ENCODE measurements at regions not wholly inside any gene's neighbourhood (a gene's known extent, or its start where the extent isn't known, plus 50 kb on each side); places are given as distances from the start of the nearest gene placed in this dataset.
"Not testable (repeated sequence)": the region's sequence is repeated elsewhere in the genome, so short reads cannot be mapped to it uniquely, and the experiment has no call there.

DNA sequence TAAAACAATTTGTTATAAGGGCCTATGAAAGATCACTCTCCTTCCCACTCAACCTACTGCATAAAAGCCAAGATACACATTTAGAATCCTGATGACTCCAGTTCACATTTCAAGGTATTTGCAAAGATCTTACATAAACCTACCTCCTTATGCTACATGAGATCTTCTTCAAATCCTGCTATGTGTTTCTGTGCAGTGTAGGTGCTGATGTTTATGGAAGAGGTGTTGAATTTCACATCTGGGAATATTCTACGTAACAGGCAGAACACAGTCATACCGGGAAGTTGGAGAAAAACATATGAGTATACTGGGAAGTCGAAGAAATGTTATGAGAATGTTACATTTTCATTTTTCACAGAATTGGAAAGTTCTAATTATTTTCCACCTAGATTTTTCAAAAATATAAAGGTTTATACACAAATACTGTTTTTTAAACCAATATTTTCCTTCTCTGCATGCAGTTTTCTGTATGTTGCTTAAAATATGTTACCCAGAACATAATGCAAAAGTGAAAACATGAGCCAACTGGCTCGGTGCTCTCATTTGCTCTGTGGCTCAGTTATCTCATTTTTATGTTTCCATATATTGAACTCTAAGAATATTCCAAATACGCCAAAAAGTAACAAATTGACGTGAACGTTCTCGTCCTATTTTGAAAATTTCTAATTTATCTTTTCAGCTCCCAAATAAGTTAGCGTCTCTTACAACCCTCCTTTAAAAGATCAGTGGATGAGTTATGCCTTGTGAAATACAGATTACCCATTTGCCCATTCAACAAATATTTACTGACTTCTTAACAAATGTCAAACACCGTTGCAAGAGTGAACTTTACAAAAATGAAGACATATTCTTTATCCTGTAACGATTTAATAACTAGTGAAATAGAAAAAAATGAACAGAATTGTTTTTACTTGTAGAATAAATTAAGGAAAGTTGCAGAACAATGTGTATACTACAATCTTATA lies 899.3 kb downstream of the STIM2 start:
- Mint-ChIP-seq H3K27me3 (ENCODE audit: insufficient read depth) (no peaks in the 10 kb centered on the region), H3K9me3 (peaks cover 6% of the 10 kb centered on the region), H3K4me3 (no peak overlapping the region), H3K36me3 (ENCODE audit: low read depth) (no peaks in the 10 kb centered on the region), H3K27ac (no peak overlapping the region), H3K4me1 (ENCODE audit: low read depth) (no peaks in the 10 kb centered on the region)
- intact Hi-C loops (cut with micrococcal nuclease), result no loop called here
- DNase-seq (ENCODE audit: low spot score), result no peak

DNA sequence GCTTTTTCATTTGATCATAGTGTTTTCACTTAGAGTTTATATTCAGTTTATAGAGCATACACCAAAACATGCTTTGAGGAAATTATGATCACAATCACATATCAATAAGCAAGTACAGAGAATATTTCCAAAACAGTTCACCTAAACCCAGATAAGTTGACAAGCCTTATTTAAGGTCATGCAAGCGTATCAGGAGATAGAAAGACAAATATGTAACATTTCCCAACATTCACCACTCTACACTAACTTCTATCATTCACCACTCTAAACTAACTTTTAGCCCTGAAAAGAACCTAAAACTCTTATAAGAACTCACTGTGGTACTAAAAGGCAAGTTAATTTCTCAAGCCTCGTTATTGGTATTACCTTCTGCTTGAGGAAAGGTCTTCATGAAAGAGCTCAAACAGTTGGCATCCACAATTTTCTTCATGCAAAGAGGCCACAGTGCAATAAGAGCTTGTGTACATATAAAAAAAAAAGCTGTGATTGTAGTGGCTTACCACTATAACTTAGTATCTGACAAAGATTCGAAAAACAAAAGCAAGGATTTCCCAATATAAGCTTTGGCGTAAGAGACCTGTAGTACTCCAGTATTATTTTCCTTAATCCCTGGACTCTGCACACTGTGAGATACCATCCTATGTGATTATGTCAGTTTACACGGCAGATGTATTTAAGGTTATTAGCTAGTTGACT lies 903.3 kb downstream of the STIM2 start:
- H3K4me1 Mint-ChIP-seq (ENCODE audit: low read depth), result no peaks in the 10 kb centered on the region
- DNase-seq (ENCODE audit: low spot score), result no peak
- intact Hi-C loops (cut with micrococcal nuclease), result no loop called here
- no peak overlapping the region for H3K4me3 Mint-ChIP-seq
- no peaks in the 10 kb centered on the region for H3K27me3 Mint-ChIP-seq (ENCODE audit: insufficient read depth)
- H3K36me3 Mint-ChIP-seq (ENCODE audit: low read depth), result no peaks in the 10 kb centered on the region
- no peak overlapping the region for H3K27ac Mint-ChIP-seq
- H3K9me3 Mint-ChIP-seq, result peaks cover 9% of the 10 kb centered on the region

DNA sequence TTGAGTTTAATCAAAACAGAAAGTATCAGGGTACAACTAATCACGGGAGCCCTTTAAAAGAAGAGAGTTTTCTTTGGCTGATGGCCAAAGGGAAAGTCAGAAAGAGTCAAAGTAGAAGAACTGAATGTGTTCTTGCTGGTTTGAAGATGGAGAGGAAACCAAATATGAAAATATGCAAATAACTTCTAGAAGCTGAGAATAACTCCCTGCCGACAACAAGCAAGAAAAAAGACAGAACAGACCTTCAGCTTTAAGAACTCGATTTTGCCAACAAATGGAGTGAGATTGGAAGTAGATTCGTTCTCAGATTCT lies 903.8 kb downstream of the STIM2 start:
- Mint-ChIP-seq H3K9me3 (peaks cover 9% of the 10 kb centered on the region), H3K36me3 (ENCODE audit: low read depth) (no peaks in the 10 kb centered on the region), H3K27ac (no peak overlapping the region), H3K4me3 (no peak overlapping the region), H3K27me3 (ENCODE audit: insufficient read depth) (no peaks in the 10 kb centered on the region), H3K4me1 (ENCODE audit: low read depth) (no peaks in the 10 kb centered on the region)
- DNase-seq (ENCODE audit: low spot score), result no peak
- intact Hi-C loops (cut with micrococcal nuclease), result no loop called here

DNA sequence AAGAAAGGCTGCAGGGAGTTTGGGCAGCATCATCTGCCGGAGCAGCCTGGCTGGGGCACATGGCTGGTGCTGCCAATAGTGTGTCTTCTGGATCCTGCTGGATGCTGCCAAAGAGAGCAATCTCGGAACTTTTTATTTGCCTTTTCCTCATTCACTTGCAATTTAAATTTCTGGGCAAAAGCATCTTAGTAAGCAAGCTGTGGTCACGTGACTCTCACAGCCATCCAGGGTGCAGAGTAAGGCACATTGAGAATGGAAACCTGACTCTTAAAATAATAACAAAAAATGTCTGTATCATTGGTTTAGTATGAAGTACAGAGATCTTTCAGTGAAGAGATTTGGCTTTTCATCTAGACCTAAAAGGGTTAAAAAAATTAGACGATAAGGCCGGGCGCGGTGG lies 910.3 kb downstream of the STIM2 start:
- no peaks in the 10 kb centered on the region for H3K27me3 Mint-ChIP-seq (ENCODE audit: insufficient read depth)
- intact Hi-C loops (cut with micrococcal nuclease), result no loop called here
- no peaks in the 10 kb centered on the region for H3K4me1 Mint-ChIP-seq (ENCODE audit: low read depth)

DNA sequence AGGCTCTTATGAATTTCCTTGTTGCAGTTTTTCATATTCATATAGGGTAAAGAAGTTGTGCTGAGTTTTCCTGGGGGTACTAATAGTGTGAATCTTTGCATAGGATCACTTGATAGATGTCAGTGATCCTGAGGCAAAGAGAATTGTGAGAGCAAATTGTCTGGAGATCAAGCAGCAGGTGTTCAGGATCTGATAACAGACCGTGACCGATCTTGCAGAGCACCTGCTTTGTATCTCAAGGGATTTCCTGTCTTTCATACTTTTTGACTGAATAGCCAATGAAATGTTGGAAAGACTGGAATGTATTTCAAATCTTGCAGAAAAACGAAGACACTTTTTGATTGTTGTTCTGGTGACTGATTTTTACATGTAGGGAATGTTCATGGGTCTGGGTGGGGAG lies 914.5 kb downstream of the STIM2 start:
- Mint-ChIP-seq H3K27me3 (ENCODE audit: insufficient read depth) (no peaks in the 10 kb centered on the region), H3K9me3 (peaks cover 7% of the 10 kb centered on the region), H3K4me1 (ENCODE audit: low read depth) (no peaks in the 10 kb centered on the region), H3K4me3 (no peak overlapping the region), H3K27ac (no peak overlapping the region), H3K36me3 (ENCODE audit: low read depth) (no peaks in the 10 kb centered on the region)
- intact Hi-C loops (cut with micrococcal nuclease), result no loop called here
- DNase-seq (ENCODE audit: low spot score), result no peak

More for the DNA sequence above, 910.3 kb downstream of the STIM2 start:
- H3K36me3 Mint-ChIP-seq (ENCODE audit: low read depth), result no peaks in the 10 kb centered on the region
- H3K9me3 Mint-ChIP-seq, result no peaks in the 10 kb centered on the region
- H3K4me3 Mint-ChIP-seq, result no peak overlapping the region
- no peak for DNase-seq (ENCODE audit: low spot score)
- no peak overlapping the region for H3K27ac Mint-ChIP-seq

DNA sequence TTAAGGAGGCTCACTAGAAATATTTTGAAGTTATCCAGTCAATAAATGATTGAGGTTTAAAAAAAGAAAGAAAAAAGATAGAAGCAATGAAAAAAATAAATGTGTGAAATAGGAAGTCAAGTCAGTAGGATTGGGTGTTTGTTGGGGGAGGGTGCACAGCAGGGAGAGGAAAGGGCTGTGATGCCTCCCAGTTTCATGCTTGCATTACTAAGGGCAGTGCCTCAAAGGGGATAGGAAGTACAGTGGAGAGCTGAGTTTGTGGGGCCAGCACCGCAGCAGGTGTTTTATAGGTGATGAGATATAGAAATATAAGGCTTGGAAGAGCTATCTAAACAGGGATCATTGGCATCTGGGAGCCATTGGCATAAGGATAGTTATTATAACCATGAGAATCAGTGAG lies 919.2 kb downstream of the STIM2 start:
- intact Hi-C loops (cut with micrococcal nuclease), result no loop called here
- H3K4me1 Mint-ChIP-seq (ENCODE audit: low read depth), result no peaks in the 10 kb centered on the region
- no peak overlapping the region for H3K27ac Mint-ChIP-seq
- no peaks in the 10 kb centered on the region for H3K36me3 Mint-ChIP-seq (ENCODE audit: low read depth)
- no peak for DNase-seq (ENCODE audit: low spot score)
- no peaks in the 10 kb centered on the region for H3K27me3 Mint-ChIP-seq (ENCODE audit: insufficient read depth)
- H3K4me3 Mint-ChIP-seq, result no peak overlapping the region
- peaks cover 7% of the 10 kb centered on the region for H3K9me3 Mint-ChIP-seq

DNA sequence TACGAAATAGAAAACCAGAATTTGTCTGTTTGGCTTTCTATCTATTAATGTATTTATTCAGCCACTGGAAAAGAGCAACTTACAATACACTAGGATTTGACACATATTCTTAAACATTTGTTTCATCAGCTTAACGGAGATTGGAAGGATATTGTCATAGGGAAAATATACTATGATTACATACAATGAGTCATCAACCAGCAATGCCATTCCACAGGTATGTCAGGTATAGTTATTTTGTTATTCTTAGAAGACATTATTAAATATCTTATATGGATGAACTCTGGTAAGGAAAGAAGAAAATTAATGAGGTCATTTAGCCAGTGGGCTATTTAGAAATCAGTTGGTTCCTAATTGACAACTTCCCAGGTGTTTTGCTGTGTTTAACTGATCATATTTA lies 926.6 kb downstream of the STIM2 start:
- no peaks in the 10 kb centered on the region for H3K27me3 Mint-ChIP-seq (ENCODE audit: insufficient read depth)
- no peak overlapping the region for H3K27ac Mint-ChIP-seq

DNA sequence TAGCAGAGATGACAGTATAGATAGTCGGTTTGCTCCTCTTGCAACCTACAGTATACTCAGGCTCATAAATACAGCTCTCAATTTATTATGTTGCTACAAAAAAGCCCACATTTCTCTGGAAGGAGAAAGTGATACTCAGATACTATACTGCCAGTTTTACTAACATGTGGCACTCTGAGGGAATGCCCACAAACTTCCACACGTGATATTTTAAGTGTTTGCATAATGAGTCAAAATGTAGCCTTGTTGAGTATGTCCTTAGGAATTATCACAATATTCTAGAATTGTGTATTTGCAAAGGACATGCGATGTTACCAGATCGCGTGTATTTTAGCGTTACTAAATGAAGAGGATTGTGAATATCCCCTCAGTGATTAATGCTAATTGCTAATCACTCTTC lies 929.1 kb downstream of the STIM2 start:
- no peak for DNase-seq (ENCODE audit: low spot score)
- no peaks in the 10 kb centered on the region for H3K36me3 Mint-ChIP-seq (ENCODE audit: low read depth)
- no peaks in the 10 kb centered on the region for H3K27me3 Mint-ChIP-seq (ENCODE audit: insufficient read depth)
- no peaks in the 10 kb centered on the region for H3K9me3 Mint-ChIP-seq
- no peaks in the 10 kb centered on the region for H3K4me1 Mint-ChIP-seq (ENCODE audit: low read depth)
- intact Hi-C loops (cut with micrococcal nuclease), result no loop called here
- H3K4me3 Mint-ChIP-seq, result no peak overlapping the region
- no peak overlapping the region for H3K27ac Mint-ChIP-seq

More for the DNA sequence above, 926.6 kb downstream of the STIM2 start:
- DNase-seq (ENCODE audit: low spot score), result no peak
- Mint-ChIP-seq H3K9me3 (no peaks in the 10 kb centered on the region), H3K4me3 (no peak overlapping the region), H3K4me1 (ENCODE audit: low read depth) (no peaks in the 10 kb centered on the region), H3K36me3 (ENCODE audit: low read depth) (no peaks in the 10 kb centered on the region)
- intact Hi-C loops (cut with micrococcal nuclease), result no loop called here

DNA sequence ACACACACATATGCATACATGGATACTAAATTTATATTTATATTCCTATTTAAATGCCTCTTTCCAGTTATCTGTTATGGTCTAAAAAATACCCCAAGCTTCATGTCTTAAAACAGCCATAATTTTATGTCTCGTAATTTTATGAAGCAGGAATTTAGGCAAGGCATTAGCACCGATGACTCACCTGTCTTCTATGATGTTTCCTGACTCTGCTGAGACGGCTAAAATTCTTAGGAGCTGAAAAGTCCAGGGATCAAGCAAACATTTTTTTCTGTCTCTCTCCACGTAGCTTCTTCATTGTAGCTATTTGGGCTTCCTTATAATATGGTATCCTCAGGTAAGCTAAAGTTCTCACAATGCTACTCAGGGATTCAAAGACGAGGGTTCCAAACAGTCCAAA lies 930.3 kb downstream of the STIM2 start:
- no peaks in the 10 kb centered on the region for H3K9me3 Mint-ChIP-seq
- no peak for DNase-seq (ENCODE audit: low spot score)
- H3K27ac Mint-ChIP-seq, result no peak overlapping the region
- no peak overlapping the region for H3K4me3 Mint-ChIP-seq
- H3K27me3 Mint-ChIP-seq (ENCODE audit: insufficient read depth), result no peaks in the 10 kb centered on the region
- no peaks in the 10 kb centered on the region for H3K4me1 Mint-ChIP-seq (ENCODE audit: low read depth)
- H3K36me3 Mint-ChIP-seq (ENCODE audit: low read depth), result no peaks in the 10 kb centered on the region
- intact Hi-C loops (cut with micrococcal nuclease), result no loop called here

DNA sequence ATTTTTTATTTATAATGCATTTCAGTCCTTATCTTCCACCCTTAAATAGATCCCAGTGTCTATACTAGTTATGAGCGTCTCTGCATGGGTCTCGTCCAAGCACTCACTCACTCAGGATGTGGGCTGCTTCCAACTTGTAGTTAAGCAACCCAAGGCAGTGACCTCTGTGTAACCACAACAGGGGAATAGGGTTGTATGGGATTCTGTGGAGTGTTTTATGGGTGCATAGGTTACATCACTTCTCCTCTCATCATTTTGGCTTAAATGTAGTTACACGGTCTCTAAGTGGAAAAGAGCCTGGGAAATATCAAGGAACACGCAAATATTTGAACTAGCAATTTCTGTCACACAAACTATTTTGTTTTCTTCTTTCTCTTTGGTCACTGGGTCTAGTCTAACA lies 931.0 kb downstream of the STIM2 start:
- Mint-ChIP-seq H3K4me1 (ENCODE audit: low read depth) (no peaks in the 10 kb centered on the region), H3K9me3 (no peaks in the 10 kb centered on the region), H3K4me3 (no peak overlapping the region), H3K27ac (no peak overlapping the region), H3K36me3 (ENCODE audit: low read depth) (no peaks in the 10 kb centered on the region), H3K27me3 (ENCODE audit: insufficient read depth) (no peaks in the 10 kb centered on the region)
- intact Hi-C loops (cut with micrococcal nuclease), result no loop called here
- no peak for DNase-seq (ENCODE audit: low spot score)

DNA sequence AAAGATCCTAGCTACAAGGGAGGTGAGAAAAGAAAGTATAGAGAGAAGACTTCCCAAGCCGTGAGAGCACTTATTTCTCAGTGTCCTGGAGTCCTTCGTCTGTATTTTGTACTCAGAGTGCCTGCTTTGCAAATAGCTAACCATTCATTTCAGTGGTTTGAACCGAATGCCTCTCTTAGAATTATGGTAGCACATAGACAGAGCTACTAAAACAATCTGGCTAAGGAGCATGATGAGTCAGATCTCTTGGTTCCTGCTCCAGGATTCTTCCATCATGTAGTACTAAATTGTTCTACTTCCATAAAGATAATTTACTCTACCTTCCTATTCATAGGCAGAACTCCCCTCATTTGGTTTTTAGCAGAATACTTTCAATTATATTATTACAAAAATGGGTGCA lies 946.6 kb downstream of the STIM2 start:
- no peak overlapping the region for H3K27ac Mint-ChIP-seq
- no peaks in the 10 kb centered on the region for H3K4me1 Mint-ChIP-seq (ENCODE audit: low read depth)
- H3K4me3 Mint-ChIP-seq, result no peak overlapping the region
- H3K36me3 Mint-ChIP-seq (ENCODE audit: low read depth), result no peaks in the 10 kb centered on the region
- H3K27me3 Mint-ChIP-seq (ENCODE audit: insufficient read depth), result no peaks in the 10 kb centered on the region
- peaks cover 7% of the 10 kb centered on the region for H3K9me3 Mint-ChIP-seq
- DNase-seq (ENCODE audit: low spot score), result no peak
- intact Hi-C loops (cut with micrococcal nuclease), result no loop called here

DNA sequence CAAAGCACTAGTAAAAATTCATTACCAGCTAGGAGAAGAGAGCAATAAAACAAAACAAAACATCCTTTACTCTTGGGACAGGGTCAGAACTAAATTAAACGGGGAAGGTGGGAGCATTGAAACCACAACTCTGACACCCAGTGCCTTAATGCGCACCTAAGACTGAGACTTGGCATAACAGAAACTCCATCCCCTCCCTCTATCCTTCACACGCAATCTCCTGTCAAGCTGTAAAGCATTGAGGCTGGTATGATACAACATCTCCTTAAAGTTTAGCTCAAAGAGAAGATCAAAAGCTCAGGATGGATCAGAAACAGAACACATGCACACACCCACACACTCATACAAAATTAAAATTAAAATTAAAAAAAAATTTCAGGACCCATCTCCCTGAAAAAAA lies 951.3 kb downstream of the STIM2 start:
- no peaks in the 10 kb centered on the region for H3K4me1 Mint-ChIP-seq (ENCODE audit: low read depth)
- H3K27me3 Mint-ChIP-seq (ENCODE audit: insufficient read depth), result no peaks in the 10 kb centered on the region
- H3K27ac Mint-ChIP-seq, result no peak overlapping the region
- H3K9me3 Mint-ChIP-seq, result peaks cover 7% of the 10 kb centered on the region
- no peak overlapping the region for H3K4me3 Mint-ChIP-seq
- no peaks in the 10 kb centered on the region for H3K36me3 Mint-ChIP-seq (ENCODE audit: low read depth)
- intact Hi-C loops (cut with micrococcal nuclease), result no loop called here
- no peak for DNase-seq (ENCODE audit: low spot score)

DNA sequence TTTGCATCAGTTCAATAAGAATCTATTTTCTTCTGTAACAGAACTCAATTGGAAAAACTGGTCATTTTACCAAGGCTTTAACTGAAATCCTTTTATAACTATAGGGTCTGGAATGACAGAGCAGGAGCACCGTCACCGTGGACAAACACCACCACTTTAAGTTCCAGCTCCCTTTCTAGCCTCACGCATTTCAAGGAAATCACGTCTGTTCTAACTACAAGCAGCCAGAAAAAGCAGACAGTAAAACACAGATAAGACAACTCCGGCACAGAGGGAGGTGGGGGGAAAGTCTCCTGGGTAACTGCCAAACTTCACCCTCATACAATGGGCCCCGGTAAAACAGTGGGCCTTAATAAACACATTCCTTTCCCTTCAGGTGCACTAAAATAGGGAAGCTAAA lies 952.6 kb downstream of the STIM2 start:
- H3K4me3 Mint-ChIP-seq; DNase-seq (ENCODE audit: low spot score); H3K36me3 Mint-ChIP-seq (ENCODE audit: low read depth); H3K27me3 Mint-ChIP-seq (ENCODE audit: insufficient read depth); H3K4me1 Mint-ChIP-seq (ENCODE audit: low read depth); H3K27ac Mint-ChIP-seq; H3K9me3 Mint-ChIP-seq; intact Hi-C loops (cut with micrococcal nuclease): not testable (repeated sequence)
